ENCODE measurements at regions not wholly inside any gene's neighbourhood (a gene's known extent, or its start where the extent isn't known, plus 50 kb on each side); places are given as distances from the start of the nearest gene placed in this dataset.
"Not testable (repeated sequence)": the region's sequence is repeated elsewhere in the genome, so short reads cannot be mapped to it uniquely, and the experiment has no call there.

DNA sequence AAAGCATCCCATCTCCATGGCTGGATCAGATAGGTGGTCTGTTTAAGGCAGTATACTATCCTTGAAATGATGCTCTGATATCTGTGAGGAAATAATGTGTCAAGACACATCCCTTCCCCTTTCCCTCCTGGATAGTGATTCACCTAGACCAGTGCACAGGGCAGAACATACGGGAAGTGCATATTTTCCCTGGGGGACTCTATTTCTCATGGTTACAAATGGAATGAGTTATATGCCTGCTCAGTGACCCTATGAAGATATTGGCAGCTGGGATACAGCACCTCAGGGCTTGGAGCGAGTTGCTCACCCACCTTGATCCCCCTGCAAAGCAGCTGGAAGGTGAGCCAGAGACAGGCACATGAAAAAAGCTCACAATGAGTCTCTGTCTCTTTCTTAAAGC lies 67.5 kb upstream of the PRL start:
- TF ChIP-seq, protein P1, sequence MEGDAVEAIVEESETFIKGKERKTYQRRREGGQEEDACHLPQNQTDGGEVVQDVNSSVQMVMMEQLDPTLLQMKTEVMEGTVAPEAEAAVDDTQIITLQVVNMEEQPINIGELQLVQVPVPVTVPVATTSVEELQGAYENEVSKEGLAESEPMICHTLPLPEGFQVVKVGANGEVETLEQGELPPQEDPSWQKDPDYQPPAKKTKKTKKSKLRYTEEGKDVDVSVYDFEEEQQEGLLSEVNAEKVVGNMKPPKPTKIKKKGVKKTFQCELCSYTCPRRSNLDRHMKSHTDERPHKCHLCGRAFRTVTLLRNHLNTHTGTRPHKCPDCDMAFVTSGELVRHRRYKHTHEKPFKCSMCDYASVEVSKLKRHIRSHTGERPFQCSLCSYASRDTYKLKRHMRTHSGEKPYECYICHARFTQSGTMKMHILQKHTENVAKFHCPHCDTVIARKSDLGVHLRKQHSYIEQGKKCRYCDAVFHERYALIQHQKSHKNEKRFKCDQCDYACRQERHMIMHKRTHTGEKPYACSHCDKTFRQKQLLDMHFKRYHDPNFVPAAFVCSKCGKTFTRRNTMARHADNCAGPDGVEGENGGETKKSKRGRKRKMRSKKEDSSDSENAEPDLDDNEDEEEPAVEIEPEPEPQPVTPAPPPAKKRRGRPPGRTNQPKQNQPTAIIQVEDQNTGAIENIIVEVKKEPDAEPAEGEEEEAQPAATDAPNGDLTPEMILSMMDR (IDR thresholded peaks at IDR 0.05): no peak
- no peak overlapping the region for H3K27ac Mint-ChIP-seq
- no peak overlapping the region for H3K4me3 Mint-ChIP-seq
- POLR2A ChIA-PET: no interaction called here
- H3K9me3 Mint-ChIP-seq: peaks cover 4% of the 10 kb centered on the region
- ATAC-seq (no peak), DNase-seq (no peak)
- no peaks in the 10 kb centered on the region for H3K36me3 Mint-ChIP-seq (ENCODE audit: low read depth)
- no peaks in the 10 kb centered on the region for H3K4me1 Mint-ChIP-seq (ENCODE audit: low read depth)
- CTCF ChIA-PET: no interaction called here
- peaks cover 1% of the 10 kb centered on the region for H3K27me3 Mint-ChIP-seq
- intact Hi-C loops (cut with micrococcal nuclease): no loop called here

DNA sequence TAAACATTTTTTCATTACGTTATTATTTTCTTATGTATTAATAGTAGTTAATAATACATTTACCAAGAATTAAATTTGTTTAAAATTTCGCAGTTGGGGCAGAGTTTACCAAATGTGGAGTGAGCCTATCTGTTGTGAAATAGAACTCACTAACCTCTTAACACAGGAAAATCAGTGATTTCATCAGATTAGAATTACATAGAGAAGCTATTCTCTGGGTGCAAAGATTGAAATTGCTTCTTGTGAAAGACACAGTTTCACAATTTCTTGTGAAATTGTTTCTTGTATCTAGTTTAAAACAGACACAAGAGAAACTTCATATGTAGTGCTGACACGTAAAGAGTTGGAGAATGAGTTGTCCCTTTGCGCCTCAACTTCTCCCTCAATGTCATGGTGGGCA lies 69.4 kb upstream of the PRL start:
- Mint-ChIP-seq H3K36me3 (ENCODE audit: low read depth) (no peaks in the 10 kb centered on the region), H3K27me3 (no peaks in the 10 kb centered on the region), H3K4me3 (no peak overlapping the region), H3K27ac (no peak overlapping the region), H3K9me3 (peaks cover 2% of the 10 kb centered on the region), H3K4me1 (ENCODE audit: low read depth) (no peaks in the 10 kb centered on the region)
- ATAC-seq (no peak), DNase-seq (no peak)
- POLR2A ChIA-PET: no interaction called here
- CTCF ChIA-PET: no interaction called here
- TF ChIP-seq, protein P1 (IDR thresholded peaks at IDR 0.05): no peak
- intact Hi-C loops (cut with micrococcal nuclease): no loop called here

DNA sequence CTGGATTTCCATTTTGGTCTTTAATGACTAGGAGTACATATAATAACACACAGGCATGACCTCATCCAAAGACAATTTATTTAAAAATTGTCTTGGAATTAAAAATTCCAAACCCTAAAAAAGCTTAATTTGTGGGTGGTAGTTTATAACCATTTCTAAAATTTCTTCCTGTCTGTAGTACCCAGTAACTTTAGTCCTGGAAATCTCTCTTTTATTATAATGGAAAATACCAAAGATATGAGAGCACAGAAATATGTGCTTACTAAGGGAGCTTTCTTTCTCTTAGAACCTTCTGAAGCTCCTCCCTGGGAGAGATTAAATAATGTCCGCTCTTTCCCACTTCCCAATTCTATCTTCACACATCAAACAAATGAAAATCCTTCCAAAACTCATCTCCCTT lies 70.5 kb upstream of the PRL start:
- Mint-ChIP-seq H3K27ac (no peak overlapping the region), H3K9me3 (no peaks in the 10 kb centered on the region), H3K4me1 (ENCODE audit: low read depth) (no peaks in the 10 kb centered on the region), H3K36me3 (ENCODE audit: low read depth) (no peaks in the 10 kb centered on the region), H3K4me3 (no peak overlapping the region), H3K27me3 (no peaks in the 10 kb centered on the region)
- no peak for ATAC-seq
- intact Hi-C loops (cut with micrococcal nuclease): no loop called here
- CTCF ChIA-PET: no interaction called here
- POLR2A ChIA-PET: no interaction called here
- TF ChIP-seq, protein P1 (IDR thresholded peaks at IDR 0.05): no peak
- DNase-seq: no peak

DNA sequence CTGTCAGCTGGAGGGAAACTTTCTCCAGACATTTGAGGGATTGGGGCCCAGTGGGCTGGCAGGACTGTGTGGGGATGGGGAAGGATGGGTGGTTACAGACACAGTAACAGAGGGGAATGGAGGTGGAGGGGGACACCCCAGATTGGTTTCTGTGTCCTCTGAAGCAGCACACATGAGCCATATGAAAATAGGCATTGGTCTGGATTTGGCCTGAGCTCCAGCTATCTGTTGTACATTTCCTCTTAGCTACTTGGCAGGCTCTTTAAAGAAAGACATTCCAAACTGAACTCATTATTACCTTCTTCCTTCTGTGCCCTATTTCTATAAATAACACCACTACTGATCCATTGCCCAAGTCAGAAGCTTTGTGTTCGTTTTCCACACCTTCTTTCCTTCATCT lies 72.0 kb upstream of the PRL start:
- Mint-ChIP-seq H3K4me1 (ENCODE audit: low read depth) (no peaks in the 10 kb centered on the region), H3K27me3 (no peaks in the 10 kb centered on the region), H3K9me3 (no peaks in the 10 kb centered on the region), H3K27ac (no peak overlapping the region), H3K36me3 (ENCODE audit: low read depth) (no peaks in the 10 kb centered on the region), H3K4me3 (no peak overlapping the region)
- ChIA-PET CTCF (interaction anchor here (0.5 kb wide), 1 partner anchor 1964 kb away, joined by 3 read pairs; no protein-coding TSS in a partner anchor), POLR2A (no interaction called here)
- intact Hi-C loops (cut with micrococcal nuclease): no loop called here
- DNase-seq (no peak), ATAC-seq (no peak)
- TF ChIP-seq, protein P1 (IDR thresholded peaks at IDR 0.05): no peak

DNA sequence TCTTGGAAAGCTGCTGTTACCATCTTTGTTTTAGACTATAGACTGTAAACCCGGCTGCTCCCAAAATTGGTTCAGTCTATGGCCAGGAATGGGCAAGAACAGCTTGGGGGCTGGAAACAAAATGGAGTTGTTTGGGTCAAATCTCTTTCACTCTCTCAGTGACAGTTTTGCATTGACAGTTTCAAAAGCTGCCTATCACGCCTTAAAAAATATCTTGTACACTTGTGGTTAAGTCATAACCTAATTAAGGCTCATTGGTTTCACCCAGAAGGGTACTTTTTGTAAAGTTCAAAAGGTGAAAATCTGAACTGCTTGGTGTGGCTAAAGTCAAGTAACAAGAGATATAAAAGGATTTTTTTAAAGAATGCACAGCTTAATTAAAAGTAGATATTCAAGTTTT lies 76.1 kb upstream of the PRL start:
- CTCF ChIA-PET: no interaction called here

DNA sequence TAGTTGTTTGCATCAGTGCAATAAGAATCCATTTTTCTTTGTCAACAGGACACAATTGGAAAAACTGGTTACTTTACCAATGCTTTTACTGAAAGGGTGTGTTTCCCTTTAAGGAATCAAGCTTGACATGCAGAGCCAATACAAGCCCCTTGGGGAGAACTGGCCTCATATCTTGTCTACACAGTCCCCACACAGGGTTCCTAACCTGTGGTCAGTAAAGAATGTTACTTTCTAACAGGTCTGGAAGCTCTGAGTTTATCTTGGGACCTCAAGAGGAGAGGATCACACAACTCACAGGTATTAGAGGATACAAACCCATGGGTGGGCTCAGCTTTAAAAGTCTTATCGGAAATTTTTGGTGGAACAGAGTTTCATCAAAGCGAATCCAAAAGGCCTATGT lies 78.1 kb upstream of the PRL start:
- H3K27me3 Mint-ChIP-seq; H3K4me1 Mint-ChIP-seq (ENCODE audit: low read depth); H3K27ac Mint-ChIP-seq; H3K9me3 Mint-ChIP-seq; H3K4me3 Mint-ChIP-seq; DNase-seq; POLR2A ChIA-PET; CTCF ChIA-PET; intact Hi-C loops (cut with micrococcal nuclease); H3K36me3 Mint-ChIP-seq (ENCODE audit: low read depth); ATAC-seq: not testable (repeated sequence)

More for the DNA sequence above, 76.1 kb upstream of the PRL start:
- no peak for DNase-seq
- Mint-ChIP-seq H3K4me1 (ENCODE audit: low read depth) (no peaks in the 10 kb centered on the region), H3K9me3 (peaks cover 2% of the 10 kb centered on the region), H3K36me3 (ENCODE audit: low read depth) (no peaks in the 10 kb centered on the region), H3K4me3 (no peak overlapping the region), H3K27ac (no peak overlapping the region), H3K27me3 (no peaks in the 10 kb centered on the region)
- TF ChIP-seq, protein P1 (IDR thresholded peaks at IDR 0.05): no peak
- POLR2A ChIA-PET: no interaction called here
- ATAC-seq: no peak
- intact Hi-C loops (cut with micrococcal nuclease): no loop called here

DNA sequence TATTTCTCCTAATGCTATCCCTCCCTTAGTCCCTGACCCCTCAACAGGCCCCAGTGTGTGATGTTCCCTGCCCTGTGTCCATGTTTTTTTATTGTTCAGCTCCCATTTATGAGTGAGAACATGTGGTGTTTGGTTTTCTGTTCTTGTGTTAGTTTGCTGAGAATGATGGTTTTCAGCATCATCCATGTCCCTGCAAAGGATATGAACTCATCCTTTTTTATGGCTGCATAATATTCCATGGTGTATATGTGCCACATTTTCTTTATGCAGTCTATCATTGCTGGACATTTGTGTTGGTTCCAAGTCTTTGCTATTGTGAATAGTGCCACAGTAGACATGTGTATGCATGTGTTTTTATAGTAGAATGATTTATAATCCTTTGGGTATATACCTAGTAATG lies 79.5 kb upstream of the PRL start:
- CTCF ChIA-PET; H3K4me3 Mint-ChIP-seq; H3K27ac Mint-ChIP-seq; POLR2A ChIA-PET; H3K4me1 Mint-ChIP-seq (ENCODE audit: low read depth); ATAC-seq; H3K27me3 Mint-ChIP-seq; DNase-seq; H3K9me3 Mint-ChIP-seq; H3K36me3 Mint-ChIP-seq (ENCODE audit: low read depth); intact Hi-C loops (cut with micrococcal nuclease): not testable (repeated sequence)

DNA sequence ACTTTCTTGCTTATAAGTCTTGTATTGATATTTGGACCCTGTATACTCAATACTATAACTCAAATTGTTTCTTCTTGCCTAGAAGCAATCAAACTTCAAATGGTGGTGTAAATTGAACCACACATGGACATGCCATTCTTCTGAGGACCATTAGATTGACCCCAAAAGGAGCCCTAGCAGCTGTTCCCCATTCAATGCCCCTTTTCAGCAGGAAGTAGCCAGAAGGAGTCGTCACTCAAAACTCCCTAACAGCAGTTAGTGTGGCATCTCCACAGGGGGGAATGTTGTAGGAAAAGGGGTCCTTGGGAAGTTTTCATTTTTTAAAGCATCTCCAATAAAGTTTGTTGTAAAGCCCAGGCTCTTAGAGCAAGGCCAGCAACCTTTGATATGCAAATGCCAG lies 81.7 kb upstream of the PRL start:
- CTCF ChIA-PET; H3K27me3 Mint-ChIP-seq; POLR2A ChIA-PET; H3K36me3 Mint-ChIP-seq (ENCODE audit: low read depth); H3K4me1 Mint-ChIP-seq (ENCODE audit: low read depth); H3K27ac Mint-ChIP-seq; H3K9me3 Mint-ChIP-seq; ATAC-seq; H3K4me3 Mint-ChIP-seq; DNase-seq; intact Hi-C loops (cut with micrococcal nuclease): not testable (repeated sequence)

Data from activated CD8-positive, alpha-beta T cell treated with anti-CD3 and anti-CD28 coated beads for 36 hours (primary cell).